Dermis microvascular lymphatic vessel endothelial cell (primary cell): ENCODE measurements at regions not wholly inside any gene's neighbourhood (a gene's known extent, or its start where the extent isn't known, plus 50 kb on each side); places are given as distances from the start of the nearest gene placed in this dataset.
A peak's percentile ranks its signal among the peaks of the same experiment; 100 is the strongest.

Experiments
- DNase-seq, 2 donors: peaks; one replicate each; pipeline versions ENCODE4 v3.0.0 to v3.0.0-alpha.2; 2010; ENCODE audit warnings: low read depth in 2 of 2

- DNase-seq: peak; percentile 9 to 63
Observed at GRCh38 chr12:76259106-76259505, 89.1 kb downstream of the BBS10 start.

GRCh38 chr12:76256904-76257303, 91.3 kb downstream of the BBS10 start:
- no peak for DNase-seq

DNA sequence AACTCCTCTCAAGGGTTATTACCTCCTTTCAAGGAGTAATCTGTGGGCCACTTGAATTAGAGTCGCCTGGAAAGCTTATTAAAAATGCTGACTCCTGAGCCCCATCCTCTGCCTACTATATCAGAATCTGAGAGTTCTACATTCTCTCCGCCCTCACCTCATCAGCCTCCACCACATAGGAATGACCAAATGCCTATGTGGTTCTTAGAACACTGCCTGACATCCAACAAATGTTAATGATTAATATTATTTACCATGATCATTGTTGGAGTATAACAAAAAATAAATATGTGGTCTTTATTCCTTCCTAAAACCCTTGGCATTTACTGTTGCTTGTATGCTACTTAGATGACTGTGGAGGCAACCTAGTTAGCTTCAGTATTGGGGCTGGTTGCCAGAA, 91.9 kb downstream of the BBS10 start:
- no peak for DNase-seq

DNA sequence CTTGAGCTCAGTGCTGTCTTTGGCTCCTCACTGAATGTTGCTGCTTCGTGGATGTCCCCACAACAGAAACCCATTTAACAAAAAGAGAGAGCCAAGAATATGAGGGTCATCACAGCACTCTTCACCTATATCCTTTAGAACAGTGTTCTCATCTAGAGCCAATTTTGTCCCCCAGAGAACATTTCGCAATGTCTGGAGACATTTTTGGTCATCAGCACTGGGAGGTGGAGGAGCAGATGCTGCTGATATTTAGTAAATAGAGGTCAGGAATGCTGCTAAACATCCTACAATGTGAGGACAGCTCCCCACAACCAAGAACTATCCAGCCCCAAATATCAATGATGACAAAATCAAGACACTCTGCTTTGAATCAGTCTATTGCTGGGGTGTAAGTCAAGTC, 92.5 kb downstream of the BBS10 start:
- DNase-seq: no peak

- no peak for DNase-seq
Observed at GRCh38 chr12:76255281-76255680, 92.9 kb downstream of the BBS10 start.

- no peak for DNase-seq
Observed at GRCh38 chr12:76252031-76252430, 96.2 kb downstream of the BBS10 start.

DNA sequence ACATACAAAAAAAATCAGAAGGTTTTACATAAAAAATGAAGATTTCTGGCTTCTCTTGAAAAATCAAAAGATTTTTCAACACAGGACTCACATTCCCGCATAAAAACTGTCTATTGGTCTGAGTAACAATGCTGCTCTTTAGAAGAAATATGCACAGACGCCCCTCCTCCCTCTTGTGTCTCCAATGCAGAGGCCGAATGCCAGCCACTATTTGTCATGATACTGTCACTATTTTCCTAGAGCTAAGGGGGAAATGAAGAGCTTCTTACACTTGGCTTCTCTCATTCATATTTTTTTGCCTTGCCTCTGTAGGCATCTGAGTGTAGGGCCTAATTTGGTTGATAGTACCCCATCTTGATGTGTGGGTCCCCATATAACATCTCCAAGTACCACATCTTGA, 98.0 kb downstream of the BBS10 start:
- no peak for DNase-seq

GRCh38 chr12:76249501-76249900, 98.7 kb downstream of the BBS10 start:
- no peak for DNase-seq

DNA sequence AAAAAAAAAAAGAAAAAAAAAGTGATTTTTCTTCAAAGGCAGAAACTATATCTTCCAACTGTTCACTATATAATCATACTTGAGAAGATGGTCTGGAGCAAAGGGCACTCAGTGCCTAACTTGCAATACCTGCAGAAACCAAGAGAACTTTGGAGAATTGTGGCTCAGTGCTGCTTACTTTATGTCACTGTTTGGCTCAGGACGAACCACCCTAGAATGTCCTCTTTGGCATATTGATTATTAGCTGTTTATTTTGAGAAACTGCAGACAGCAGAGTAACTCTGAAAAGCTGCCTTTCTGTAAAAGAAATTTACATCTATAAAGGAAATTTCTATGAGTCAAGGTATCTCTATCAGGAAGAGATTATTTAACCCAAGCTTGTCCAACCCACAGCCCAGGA, 100.2 kb downstream of the BBS10 start:
- DNase-seq: no peak

GRCh38 chr12:76247026-76247646, 101.1 kb downstream of the BBS10 start:
- DNase-seq: no peak

GRCh38 chr12:76246611-76247010, 101.6 kb downstream of the BBS10 start:
- no peak for DNase-seq

DNA sequence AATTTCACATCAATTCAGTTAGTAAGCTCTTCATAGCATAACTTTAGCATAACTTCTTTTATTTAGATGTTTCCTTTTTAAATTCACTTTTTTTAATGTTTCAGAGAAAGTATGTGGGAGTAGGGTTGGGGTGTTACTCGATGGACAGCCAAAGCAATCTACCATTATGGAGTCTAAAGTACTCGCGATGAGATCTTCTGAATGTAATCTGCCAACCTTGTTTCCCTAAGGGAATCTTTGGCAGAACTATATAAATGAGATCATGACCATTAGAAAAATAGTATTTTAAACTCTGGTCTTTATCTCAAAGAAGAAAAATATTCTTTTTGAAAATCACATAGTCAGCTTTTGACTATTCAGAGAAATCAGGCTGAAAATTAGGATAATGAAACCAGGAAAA, 103.9 kb downstream of the BBS10 start:
- DNase-seq: no peak

DNA sequence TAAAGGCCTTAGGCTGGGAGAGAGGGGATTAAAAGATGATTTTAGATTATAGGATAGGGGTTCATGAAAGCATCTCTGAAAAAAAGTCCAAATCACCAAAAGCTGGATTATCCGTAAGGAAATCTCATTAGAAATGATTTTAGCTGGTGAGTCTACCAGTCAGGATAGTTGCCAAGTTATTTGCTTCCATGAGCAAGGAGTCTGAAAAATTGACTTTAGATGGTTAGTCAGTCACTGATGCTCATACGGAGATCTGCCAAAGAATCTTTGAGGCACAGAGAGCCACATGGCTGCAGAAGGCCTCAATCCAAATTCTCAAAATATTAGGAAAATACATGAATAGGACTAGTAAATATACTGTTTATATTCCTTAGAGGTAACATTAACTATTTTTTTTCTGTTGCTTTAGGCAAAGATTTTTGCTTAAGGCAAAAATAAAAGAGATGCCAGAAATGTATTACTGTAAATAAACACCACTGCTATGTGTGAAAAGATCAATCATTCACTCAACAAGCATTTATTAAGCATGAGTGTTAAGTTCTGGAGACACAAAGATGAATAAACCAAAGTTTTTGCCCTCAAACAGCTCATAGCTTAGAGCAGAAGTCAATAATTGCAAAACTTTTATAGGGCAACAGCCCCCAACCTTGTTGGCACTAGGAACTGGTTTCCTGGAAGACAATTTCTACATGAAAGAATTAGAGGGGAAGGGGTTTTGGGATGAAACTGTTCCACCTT, 105.2 kb downstream of the BBS10 start:
- no peak for DNase-seq

- DNase-seq: no peak
Observed at GRCh38 chr12:76241371-76241770, 106.8 kb downstream of the BBS10 start.

GRCh38 chr12:76240281-76240680, 107.9 kb downstream of the BBS10 start:
- no peak for DNase-seq

DNA sequence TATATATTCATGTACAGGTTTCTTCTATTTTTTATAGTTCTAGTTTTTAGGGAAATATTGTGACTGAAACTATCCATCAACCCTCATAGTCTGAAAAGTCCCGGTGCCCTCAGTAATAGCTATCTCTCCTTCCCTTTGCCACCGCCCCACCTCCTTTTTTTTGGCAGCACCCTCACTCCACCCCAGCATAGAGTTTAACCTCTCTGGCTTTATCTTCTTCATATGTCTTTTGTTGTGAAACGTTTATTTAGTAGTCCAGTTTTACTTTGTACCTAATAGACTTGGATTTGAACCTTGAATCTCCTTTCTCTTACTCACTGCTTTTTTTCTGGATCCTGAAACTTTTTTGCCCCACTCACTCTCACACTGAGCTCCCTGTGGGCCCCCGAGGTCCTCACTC, 109.5 kb downstream of the BBS10 start:
- no peak for DNase-seq

DNA sequence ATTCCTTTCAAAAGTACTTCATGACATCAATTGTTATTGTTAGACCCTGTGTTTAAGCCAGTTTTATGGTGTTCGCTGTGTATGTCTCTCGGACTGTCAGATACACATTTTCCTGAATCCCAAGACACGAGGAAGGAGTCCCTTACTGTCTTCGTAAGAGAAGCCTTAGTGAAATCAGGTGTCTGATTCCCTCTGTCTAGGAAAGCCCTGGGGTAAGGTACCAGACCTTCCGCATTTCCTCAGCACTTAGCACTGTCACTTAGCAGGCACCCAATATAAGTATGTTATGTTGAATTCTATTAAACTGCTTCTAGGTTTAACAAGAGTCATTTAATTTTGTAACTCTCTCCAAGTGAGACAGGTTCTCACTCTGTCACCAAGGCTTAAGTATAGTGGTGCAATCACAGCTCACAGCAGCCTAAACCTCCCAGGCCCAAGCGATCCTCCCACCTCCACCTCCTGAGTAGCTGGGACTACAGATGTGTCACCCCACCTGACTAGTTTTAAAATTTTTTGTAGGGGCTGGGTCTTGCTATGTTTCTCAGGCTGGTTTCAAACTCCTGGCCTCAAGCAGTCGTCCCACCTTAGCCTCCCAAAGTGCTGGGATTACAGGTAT, 111.0 kb downstream of the BBS10 start:
- no peak for DNase-seq

- peak; percentile 45 to 90 for DNase-seq
Observed at GRCh38 chr12:76236640-76237039, 111.6 kb downstream of the BBS10 start.

DNA sequence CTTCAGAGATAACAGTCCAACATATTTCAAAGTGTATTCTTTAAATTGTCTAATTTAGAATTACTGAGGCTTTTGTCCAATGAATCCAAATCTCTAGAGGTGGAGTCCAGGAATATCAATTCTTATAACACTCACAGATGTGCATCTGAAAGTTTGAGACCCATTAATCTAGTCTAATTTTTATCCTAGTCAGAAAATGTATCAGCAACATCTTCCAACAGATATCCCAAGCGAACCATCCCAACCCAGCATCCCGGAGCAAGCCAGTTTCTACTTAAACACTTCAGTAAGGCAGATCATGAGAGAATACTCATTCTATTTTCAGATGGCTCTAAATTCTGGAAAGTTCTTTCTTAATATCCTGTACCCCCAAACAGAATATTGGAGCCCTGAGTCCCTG, 113.5 kb downstream of the BBS10 start:
- DNase-seq: no peak

GRCh38 chr12:76232013-76232412, 116.2 kb downstream of the BBS10 start:
- no peak for DNase-seq

DNA sequence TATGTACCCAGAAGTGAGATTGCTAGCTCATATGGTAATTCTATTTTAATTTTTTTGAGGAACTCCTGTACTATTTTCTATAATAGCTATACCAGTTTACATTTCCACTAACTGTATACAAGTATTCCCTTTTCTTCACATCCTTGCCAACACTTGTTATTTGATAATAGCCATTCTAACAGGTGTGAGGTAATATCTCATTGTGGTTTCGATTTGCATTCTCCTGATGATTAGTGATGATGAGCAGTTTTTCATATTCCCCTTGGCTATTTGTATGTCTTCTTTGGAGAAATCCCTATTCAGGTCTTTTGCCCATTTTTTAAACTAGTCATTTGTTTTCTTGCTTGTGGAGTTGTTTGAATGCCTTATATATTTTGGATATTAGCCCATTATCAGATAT, 121.3 kb downstream of the BBS10 start:
- DNase-seq: peak in 1 of 2 donors; percentile 1

- DNase-seq: peak; percentile 86 to 94
Observed at GRCh38 chr12:76226397-76226796, 121.8 kb downstream of the BBS10 start.

DNA sequence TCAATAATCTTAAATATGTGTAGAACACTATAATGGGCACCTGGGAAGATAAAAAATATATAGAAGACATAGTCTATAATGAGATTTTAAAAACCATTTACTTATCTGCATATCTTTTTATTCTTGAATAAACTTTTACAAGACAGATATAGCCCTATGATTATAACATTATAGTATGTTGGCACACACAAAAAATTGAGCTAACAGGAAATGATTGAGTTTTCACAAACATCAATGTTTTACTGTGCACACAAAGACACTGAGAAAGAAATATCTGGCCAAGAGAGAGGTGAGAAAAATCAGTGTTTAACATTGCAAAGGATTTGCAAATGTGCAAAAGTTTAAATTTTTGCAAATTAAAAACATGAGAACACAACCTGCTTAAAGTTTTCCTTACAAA, 124.3 kb downstream of the BBS10 start:
- DNase-seq: peak in 1 of 2 donors; percentile 22
